NCI-H1105 (cell line): ENCODE measurements at regions not wholly inside any gene's neighbourhood (a gene's known extent, or its start where the extent isn't known, plus 50 kb on each side); places are given as distances from the start of the nearest gene placed in this dataset.
A peak's percentile ranks its signal among the peaks of the same experiment; 100 is the strongest.

Source experiments
- DNase-seq: peaks from one replicate; lab custom pipeline; 2025; lab: John Stamatoyannopoulos, UW

DNA sequence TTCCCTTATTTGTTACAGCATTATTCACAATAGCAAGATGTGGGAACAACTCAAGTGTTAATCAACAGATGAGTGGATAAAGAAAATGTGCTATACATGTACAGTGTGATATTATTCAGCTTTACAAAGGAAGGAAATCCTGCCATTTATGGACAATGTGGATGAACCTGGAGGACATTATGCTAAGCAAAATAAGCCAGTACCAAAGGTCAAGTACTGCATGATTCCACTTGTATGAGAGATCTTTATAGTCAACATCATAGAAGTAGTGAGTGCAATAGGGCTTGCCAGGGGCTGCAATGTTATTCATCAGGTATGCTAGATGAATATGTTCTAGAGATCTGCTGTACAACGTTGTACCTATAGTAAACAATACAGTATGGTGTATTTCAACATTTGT, 138.5 kb upstream of the AGR3 start:
- DNase-seq: no peak

DNA sequence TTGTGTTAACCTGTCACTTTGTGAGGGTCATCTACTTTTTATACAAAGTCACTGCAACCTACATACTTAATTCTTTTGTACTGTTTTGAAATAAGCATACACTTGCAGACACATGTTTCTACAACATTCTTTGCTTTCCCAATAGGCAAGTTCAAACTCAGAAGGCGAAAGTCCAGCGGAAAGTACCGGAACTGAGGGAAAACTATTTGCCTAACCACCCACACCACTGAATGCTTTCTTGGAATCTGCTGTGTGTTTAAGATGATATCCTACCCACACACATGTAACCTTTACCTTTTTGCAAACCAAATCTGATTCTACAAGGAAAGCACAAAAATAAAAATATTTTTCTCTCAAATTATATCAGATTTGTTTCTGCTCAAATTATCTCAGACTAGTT, 139.4 kb upstream of the AGR3 start:
- no peak for DNase-seq

DNA sequence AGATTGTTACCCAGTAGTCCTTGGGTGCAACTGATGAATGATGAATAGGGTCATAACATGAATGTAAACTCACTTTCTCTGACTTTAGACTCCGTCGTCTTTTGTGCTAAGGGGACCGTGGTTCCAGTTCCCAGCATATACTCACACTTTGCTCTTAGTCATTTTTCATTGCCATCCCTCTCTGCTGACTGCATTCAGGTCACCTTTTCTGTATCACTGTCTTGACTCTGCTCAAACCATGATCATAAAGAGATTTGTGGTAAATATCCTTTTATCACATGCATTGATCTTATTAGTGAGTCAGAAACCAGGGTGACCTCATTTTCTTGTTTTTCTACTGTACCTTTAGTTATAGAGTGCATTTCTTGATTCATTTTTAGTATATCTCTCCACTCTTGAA, 141.1 kb upstream of the AGR3 start:
- DNase-seq: no peak

DNA sequence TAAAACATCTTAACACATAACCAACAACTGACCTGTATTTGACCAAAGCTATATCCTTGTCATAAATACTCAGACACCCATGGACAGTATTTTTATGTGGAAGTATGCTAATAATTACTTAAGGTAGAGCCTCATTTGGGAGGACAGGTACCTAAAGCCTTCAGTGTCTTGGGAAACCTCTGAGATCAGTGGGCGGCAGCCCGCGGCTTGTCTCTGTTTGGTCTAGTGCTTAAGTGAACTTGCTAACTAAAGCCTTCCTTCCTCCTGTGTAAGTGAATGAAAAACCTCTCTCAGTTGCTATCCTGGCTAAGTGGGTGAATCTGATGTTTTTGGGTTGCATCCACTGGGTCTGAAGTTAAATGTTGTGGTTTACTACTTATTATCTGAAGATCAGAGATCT, 144.5 kb upstream of the AGR3 start:
- DNase-seq: no peak

- no peak for DNase-seq
Observed at GRCh38 chr7:17027143-17027788, 145.5 kb upstream of the AGR3 start.

DNA sequence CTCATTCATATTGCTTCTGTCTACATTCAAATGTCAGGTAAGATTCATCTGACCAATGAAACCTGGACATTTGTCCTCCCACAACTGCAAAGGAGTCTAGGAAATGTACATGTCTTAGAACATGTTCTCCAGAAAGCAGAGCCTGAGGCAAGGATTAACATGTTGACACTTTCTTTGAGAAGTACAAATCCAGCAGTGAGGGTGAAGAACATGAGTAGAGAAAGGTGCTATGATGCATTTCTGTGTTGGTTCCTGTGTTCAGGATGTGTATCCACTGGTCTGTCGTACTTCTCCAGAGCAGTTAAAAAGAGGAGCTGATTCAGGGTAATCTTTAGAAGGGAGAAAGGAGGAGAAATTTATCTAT, 146.0 kb upstream of the AGR3 start:
- no peak for DNase-seq

DNA sequence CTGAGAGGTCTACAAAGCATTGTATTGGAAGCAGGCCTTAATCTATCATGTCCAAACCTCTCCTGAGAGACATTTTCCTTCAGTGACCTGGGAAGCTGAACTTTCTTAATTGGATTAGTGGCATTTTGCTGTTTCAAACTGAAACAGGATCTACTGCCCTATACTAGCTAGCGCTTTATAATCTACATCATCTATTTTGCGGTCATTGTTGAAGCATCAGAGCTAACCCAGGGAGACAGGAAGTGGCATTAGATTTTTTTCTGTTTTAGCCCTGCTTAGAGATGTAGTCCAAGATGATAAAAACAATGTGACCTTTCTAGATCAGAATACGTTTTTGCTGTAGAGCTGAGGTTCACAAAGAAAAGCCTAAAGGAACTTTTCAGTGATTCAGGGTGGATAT, 147.4 kb upstream of the AGR3 start:
- DNase-seq: no peak

GRCh38 chr7:17030559-17030958, 148.8 kb upstream of the AGR3 start:
- no peak for DNase-seq

DNA sequence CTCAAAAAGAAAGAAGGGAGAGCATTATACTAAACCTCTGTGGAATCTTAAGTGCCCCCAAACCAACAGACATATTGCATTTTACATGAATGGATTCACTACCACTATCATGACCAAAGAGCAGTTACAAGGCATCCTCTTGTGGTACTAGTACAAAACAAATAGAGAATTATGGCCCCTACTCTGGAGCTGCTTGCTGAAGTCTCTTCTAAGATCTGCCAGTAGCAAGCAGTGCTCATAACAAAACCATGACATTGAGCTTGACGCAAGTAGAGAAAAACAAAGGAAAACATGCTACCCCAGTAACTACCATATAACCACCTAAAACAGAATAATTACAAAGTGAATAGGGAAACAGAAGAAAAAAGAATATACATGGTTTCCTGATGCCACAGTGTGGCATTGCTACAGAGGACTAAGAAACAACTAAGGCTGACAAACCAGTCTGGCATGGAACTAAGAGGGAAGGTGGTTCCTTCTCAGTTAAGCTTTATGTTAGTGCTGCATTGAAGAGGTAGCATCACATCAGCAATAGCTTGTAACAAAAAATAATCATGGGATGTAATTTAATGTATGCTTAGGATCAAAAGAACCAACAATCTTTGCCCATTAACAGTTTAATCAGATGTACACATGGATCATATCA, 150.2 kb upstream of the AGR3 start:
- no peak for DNase-seq

GRCh38 chr7:17033245-17033644, 151.5 kb upstream of the AGR3 start:
- no peak for DNase-seq

DNA sequence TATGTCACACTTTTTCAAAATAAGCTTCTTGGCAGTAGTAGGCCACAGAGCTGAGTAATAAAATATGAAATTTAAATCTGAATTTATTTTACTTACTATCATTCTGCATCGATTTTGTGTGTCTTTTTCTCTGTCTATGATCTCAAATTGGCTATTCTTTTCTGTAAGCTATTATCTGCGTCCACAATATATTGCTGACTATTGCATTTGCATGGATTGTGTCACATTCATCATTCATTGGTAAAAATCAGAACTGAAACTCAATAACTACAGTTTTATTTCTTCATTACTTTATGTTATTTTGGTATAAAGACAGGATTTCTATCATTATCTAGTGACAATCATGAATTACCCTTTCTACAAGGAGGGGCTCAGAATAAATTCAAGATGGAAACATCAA, 154.8 kb upstream of the AGR3 start:
- DNase-seq: no peak

GRCh38 chr7:17037356-17037755, 155.6 kb upstream of the AGR3 start:
- no peak for DNase-seq

DNA sequence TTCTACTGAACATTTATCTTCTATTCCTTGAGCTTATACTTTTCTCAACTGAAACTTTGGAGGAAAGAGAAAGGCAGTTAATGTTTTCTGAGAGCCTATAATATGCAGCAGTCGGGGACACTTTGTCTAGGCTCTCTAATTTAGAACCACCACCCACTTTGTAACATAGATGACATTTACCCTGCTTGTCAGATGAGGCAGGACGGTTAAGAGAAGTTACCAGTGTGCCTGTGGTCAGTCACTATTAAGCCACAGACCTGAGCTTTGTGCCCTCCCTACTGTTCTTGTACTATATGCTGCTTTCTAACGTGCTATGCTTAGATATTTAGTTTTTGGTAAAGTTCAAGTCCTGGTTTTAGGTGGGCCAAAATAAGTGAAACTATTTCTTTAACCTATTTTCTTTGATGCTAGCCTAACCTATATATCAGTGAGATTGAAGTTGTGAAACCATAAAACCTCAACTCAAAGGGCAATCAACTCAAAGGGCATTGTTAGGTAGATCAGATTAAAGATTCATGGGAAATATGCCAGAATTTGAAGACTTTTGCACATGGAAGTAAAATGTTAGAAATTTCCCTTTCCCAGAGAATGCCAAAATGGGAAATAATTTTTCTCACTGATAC, 156.5 kb upstream of the AGR3 start:
- no peak for DNase-seq

DNA sequence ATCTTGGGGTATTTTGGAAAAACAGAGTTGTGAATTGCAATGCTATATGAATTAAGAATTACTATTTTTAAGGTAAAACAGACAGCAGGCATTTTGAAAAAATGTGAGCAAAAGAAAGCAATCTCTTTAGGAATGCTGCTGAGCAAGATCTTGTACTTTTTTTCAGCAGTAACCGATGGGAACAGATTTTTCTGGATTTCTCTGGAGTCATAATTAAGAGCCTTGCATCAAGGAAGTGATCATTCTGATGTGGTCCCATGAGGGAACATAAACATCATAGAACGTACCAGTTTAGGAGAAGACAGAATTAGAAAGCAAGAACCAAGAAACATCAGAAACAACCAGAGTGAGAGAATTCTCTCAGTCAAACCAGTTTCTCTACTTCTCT, 157.0 kb upstream of the AGR3 start:
- DNase-seq: no peak

- DNase-seq: no peak
Observed at GRCh38 chr7:17039372-17039771, 157.6 kb upstream of the AGR3 start.

DNA sequence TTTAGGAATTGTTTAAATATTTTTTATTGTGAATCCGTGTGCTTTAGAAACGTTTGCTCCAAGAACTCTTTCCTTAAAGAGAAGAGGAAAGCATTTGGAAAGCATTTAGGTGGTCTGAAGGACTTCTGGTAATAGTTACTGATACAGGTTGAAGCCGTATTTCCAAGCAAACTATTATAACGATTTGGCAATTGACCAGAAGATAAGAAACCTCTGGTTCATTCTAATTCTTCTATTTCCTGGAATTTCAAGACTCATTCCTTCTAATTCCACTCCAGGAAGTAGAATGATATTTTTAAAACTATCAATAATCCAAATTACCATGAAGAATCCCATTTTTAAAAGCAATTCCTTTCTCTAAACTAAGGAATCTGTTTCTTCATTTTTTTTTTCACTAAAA, 158.9 kb upstream of the AGR3 start:
- no peak for DNase-seq

GRCh38 chr7:17041324-17041723, 159.5 kb upstream of the AGR3 start:
- DNase-seq: peak; percentile 59

- no peak for DNase-seq
Observed at GRCh38 chr7:17042211-17042610, 160.4 kb upstream of the AGR3 start.

DNA sequence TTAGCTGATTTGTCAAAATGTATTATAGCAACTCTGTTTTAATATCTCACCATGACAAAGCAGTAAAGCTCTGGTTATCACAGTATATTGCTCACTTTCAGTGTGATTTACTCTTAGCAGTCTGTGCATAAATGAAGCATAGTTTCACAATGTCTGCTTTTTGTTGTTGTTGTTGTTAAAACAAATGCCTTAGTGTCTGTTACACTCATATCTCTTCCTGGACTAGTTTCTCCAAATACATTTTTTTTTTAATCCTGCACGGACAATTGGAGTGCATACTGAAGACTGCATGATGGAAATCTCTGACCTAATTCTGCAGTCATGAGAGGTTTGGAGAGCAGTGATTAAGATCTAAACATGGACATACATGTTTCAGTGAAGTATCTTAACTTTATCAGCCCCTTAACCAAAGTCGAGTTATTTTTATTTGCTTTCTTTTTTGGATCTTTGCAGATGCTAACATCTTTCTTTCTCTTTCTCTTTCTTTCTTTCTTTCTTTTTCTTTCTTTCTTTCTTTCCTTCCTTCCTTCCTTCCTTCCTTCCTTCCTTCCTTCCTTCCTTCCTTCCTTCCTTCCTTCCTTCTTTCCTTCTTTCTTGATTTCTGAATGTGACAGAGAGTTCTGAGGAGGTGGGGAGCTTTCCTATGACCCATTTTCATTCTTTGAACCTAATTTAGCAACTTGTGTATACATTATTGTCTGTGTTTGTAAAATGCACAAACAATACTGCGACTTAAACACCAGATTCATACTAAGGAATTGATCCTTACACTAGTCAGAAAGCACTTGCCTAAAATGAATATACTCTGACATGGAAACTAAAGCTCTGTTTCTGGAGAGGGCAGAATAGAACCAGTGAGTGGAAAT, 161.5 kb upstream of the AGR3 start:
- no peak for DNase-seq

DNA sequence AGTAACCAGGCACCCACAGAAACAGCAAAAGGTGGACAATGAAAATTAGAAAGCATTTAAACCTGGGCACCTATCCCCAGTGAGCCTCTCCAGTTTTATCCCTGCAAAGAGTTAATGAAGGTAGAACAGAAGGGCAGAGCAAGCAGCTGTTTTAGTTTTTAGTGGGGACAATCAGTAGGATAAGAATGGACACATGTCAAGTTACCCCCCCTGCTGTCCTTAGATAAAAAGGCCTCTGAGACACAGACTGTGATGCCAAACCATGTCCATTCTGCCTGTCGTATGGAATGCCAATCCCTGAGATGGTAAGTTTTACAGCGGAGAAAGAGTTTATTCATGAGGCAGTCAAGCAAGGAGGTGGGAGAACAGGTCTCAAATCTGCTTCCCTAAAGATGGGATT, 162.6 kb upstream of the AGR3 start:
- no peak for DNase-seq

GRCh38 chr7:17044861-17045260, 163.1 kb upstream of the AGR3 start:
- no peak for DNase-seq

DNA sequence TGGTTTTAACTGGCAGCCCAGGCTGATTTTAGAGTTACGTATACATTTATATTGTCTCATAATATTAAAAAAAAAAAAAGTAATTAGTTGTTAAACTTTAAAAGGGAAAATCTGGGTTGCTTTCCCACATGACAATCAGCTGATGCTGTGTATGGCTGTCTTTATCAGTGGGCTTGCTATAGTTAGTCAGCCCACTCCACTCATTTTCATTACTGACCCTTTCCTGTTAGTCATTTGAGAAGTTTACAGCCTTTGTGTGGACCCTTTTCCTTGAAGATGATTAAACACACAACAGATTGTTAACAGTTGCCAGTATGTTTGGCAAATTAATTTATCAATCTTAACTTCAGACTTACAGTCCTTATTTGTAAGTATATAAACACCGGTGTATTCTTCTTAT, 164.5 kb upstream of the AGR3 start:
- DNase-seq: no peak

DNA sequence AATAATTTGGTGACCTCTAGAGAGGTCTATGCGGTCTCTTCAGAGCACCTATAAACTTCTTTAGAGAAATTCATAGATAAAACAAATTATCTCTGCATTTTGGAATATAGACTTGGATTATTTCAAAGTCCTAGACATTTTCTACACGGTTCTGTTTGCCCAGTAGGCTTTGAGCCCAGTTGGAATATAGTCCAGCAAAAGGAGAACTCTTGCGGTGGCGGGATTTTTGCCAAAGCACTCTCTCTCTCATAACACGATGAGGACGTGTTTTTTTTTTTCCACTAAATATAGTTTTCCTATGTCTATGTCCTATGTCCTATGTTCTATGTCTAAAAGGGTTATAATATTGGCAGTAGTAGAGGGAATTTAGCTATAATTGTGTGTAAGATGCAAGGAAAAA, 164.9 kb upstream of the AGR3 start:
- no peak for DNase-seq
